OCI-LY7 (cell line): ENCODE measurements at regions not wholly inside any gene's neighbourhood (a gene's known extent, or its start where the extent isn't known, plus 50 kb on each side); places are given as distances from the start of the nearest gene placed in this dataset.
"Not testable (repeated sequence)": the region's sequence is repeated elsewhere in the genome, so short reads cannot be mapped to it uniquely, and the experiment has no call there.

Experiments
- BruUV-seq: library from RNA; stranded (reverse); fragments of 400-500 nt; replicated peaks from 2 replicates; lab custom pipeline; 2021; lab: Mats Ljungman, UMichigan
- CTCF ChIA-PET: fragments of 300-600 bp; sonication (Branson Sonifier 250); formaldehyde crosslinking; loops from one replicate; lab custom pipeline; 2022; ENCODE audit warnings: antibody characterized with exemption; ENCODE audit not compliant: unreplicated experiment; lab: Charles Lee
- POLR2A ChIA-PET: fragments of 300-600 bp; sonication (Branson Sonifier 250); formaldehyde crosslinking; loops from one replicate; lab custom pipeline; 2022; ENCODE audit warnings: antibody characterized with exemption; lab: Charles Lee
- DNase-seq: peaks from one replicate; pipeline ENCODE4 v3.0.0-alpha.2; 2015; ENCODE audit warnings: low spot score
- H2AFZ ChIP-seq: fragments of 200-600 bp; sonication (generic), shearing (Covaris generic); 2 replicates; pipeline ENCODE4 v1.6.1; 2014; ENCODE audit warnings: mild to moderate bottlenecking, antibody characterized with exemption, low read length, moderate library complexity
- H3K27ac ChIP-seq: fragments of 200-600 bp; sonication (generic); 2 replicates; pipeline ENCODE4 v1.5.1; 2014; ENCODE audit warnings: mixed run types, low read depth, mild to moderate bottlenecking, moderate library complexity, low read length, inconsistent platforms; ENCODE audit not compliant: poor library complexity, severe bottlenecking
- H3K36me3 ChIP-seq: fragments of 200-600 bp; sonication (generic); 2 replicates; pipeline ENCODE4 v1.6.1; 2014; ENCODE audit warnings: mild to moderate bottlenecking, antibody characterized with exemption, low read length, moderate library complexity, mixed read lengths; ENCODE audit not compliant: insufficient read depth
- H3K4me1 ChIP-seq: fragments of 200-600 bp; sonication (generic); 2 replicates; pipeline ENCODE4 v1.5.1; 2014; ENCODE audit warnings: mild to moderate bottlenecking, low read length; ENCODE audit not compliant: insufficient read depth, poor library complexity, severe bottlenecking
- H3K4me2 ChIP-seq: fragments of 200-600 bp; sonication (generic); 2 replicates; pipeline ENCODE4 v1.6.1; 2014; ENCODE audit warnings: mild to moderate bottlenecking, low read length
- H3K4me3 ChIP-seq: fragments of 200-600 bp; sonication (generic); 2 replicates; pipeline ENCODE4 v1.5.1; 2014; ENCODE audit warnings: mild to moderate bottlenecking, low read depth, low read length; ENCODE audit not compliant: poor library complexity, severe bottlenecking
- H3K79me2 ChIP-seq: fragments of 200-600 bp; sonication (generic); 2 replicates; pipeline ENCODE4 v1.6.1; 2016; ENCODE audit warnings: low read depth, mild to moderate bottlenecking, low read length, moderate library complexity, mixed read lengths; ENCODE audit not compliant: insufficient read depth
- H3K9me2 ChIP-seq: fragments of 200-600 bp; sonication (generic); 2 replicates; pipeline ENCODE4 v1.6.1; 2016; ENCODE audit warnings: mild to moderate bottlenecking, low read length, mixed read lengths; ENCODE audit not compliant: insufficient read depth
- H3K9me3 ChIP-seq: fragments of 200-600 bp; sonication (generic); 2 replicates; pipeline ENCODE4 v1.6.1; 2014; ENCODE audit warnings: mild to moderate bottlenecking, mixed run types, low read length, mixed read lengths
- H4K20me1 ChIP-seq: fragments of 200-600 bp; sonication (generic); 2 replicates; pipeline ENCODE4 v1.6.1; 2014; ENCODE audit warnings: mild to moderate bottlenecking, antibody characterized with exemption, low read length, moderate library complexity, mixed read lengths; ENCODE audit not compliant: insufficient read depth
- EZH2phosphoT487 ChIP-seq: fragments of 200-600 bp; sonication (generic); IDR thresholded peaks from 2 replicates; pipeline ENCODE4 v1.6.1; 2018; ENCODE audit warnings: low read depth, borderline replicate concordance, mild to moderate bottlenecking, mixed run types, antibody characterized with exemption, low read length, moderate library complexity, mixed read lengths
- intact Hi-C: fragments of 100-400 bp; cut with micrococcal nuclease; formaldehyde crosslinking; loops from one replicate; pipeline ENCODE4 v1.10.0; 2022; ENCODE audit not compliant: unreplicated experiment
- TF ChIP-seq, protein P1 (sequence below): fragments of 200-600 bp; sonication (generic); conservative IDR thresholded peaks from 2 replicates; pipeline ENCODE4 v1.5.1; 2014; ENCODE audit warnings: mild to moderate bottlenecking, antibody characterized with exemption, low read length, moderate library complexity, mixed read lengths

GRCh38 chr5:34436761-34437501 is 219.2 kb upstream of the RAI14 start:
- no peak for DNase-seq
- no peak for TF ChIP-seq EZH2phosphoT487
- TF ChIP-seq, protein P1, sequence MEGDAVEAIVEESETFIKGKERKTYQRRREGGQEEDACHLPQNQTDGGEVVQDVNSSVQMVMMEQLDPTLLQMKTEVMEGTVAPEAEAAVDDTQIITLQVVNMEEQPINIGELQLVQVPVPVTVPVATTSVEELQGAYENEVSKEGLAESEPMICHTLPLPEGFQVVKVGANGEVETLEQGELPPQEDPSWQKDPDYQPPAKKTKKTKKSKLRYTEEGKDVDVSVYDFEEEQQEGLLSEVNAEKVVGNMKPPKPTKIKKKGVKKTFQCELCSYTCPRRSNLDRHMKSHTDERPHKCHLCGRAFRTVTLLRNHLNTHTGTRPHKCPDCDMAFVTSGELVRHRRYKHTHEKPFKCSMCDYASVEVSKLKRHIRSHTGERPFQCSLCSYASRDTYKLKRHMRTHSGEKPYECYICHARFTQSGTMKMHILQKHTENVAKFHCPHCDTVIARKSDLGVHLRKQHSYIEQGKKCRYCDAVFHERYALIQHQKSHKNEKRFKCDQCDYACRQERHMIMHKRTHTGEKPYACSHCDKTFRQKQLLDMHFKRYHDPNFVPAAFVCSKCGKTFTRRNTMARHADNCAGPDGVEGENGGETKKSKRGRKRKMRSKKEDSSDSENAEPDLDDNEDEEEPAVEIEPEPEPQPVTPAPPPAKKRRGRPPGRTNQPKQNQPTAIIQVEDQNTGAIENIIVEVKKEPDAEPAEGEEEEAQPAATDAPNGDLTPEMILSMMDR: no peak
- H3K36me3 ChIP-seq: no peaks in the 10 kb centered on the region
- no peaks in the 10 kb centered on the region for H3K9me3 ChIP-seq
- no peak overlapping the region for H2AFZ ChIP-seq
- H4K20me1 ChIP-seq: no peaks in the 10 kb centered on the region
- no peak overlapping the region for H3K27ac ChIP-seq
- ChIA-PET CTCF (no interaction called here), POLR2A (no interaction called here)
- H3K4me1 ChIP-seq: no peaks in the 10 kb centered on the region
- no peak overlapping the region for H3K4me2 ChIP-seq
- H3K79me2 ChIP-seq: no peaks in the 10 kb centered on the region
- intact Hi-C loops: no loop called here
- no peaks in the 10 kb centered on the region for H3K9me2 ChIP-seq
- H3K4me3 ChIP-seq: no peak overlapping the region
- BruUV-seq: no TSS peak

DNA sequence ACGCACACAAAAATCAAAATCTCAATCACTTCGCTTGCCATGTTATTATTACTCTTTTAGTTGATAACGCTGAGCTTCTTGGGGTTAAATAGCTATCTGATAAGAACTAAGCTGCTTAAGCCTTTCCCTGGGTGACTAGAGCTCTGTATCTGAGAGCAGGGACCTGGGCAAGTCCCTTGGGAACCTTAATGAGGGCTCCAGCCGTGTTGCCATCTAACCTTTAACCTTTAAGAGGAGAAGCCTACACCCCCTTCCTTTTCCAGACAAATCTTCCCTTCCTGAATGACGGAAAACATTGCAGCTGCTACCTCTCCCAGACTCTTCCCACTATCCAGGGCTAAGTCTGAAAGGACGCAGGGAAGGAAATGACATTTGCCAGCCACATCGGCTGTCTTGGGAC is 216.5 kb upstream of the RAI14 start:
- Histone ChIP-seq H4K20me1 (no peaks in the 10 kb centered on the region), H3K9me3 (no peaks in the 10 kb centered on the region), H3K4me1 (no peaks in the 10 kb centered on the region), H3K9me2 (no peaks in the 10 kb centered on the region), H3K79me2 (no peaks in the 10 kb centered on the region), H3K4me3 (no peak overlapping the region), H3K27ac (no peak overlapping the region), H2AFZ (no peak overlapping the region), H3K36me3 (no peaks in the 10 kb centered on the region), H3K4me2 (no peak overlapping the region)
- ChIA-PET CTCF (no interaction called here), POLR2A (interaction anchor here (0.6 kb wide), 1 partner anchor 378 kb away, joined by 4 read pairs; no protein-coding TSS in a partner anchor)
- TF ChIP-seq, protein P1: no peak
- TF ChIP-seq EZH2phosphoT487: no peak
- DNase-seq: no peak
- intact Hi-C loops: no loop called here
- BruUV-seq: no TSS peak

GRCh38 chr5:34441767-34442166 is 214.4 kb upstream of the RAI14 start:
- H3K9me2 ChIP-seq, H3K4me2 ChIP-seq, intact Hi-C loops, H2AFZ ChIP-seq, H3K36me3 ChIP-seq, H4K20me1 ChIP-seq, BruUV-seq, H3K4me1 ChIP-seq, H3K9me3 ChIP-seq, H3K79me2 ChIP-seq, DNase-seq, POLR2A ChIA-PET, H3K4me3 ChIP-seq, CTCF ChIA-PET, H3K27ac ChIP-seq: not testable (repeated sequence)
